WTC11 (cell line): ENCODE measurements at regions not wholly inside any gene's neighbourhood (a gene's known extent, or its start where the extent isn't known, plus 50 kb on each side); places are given as distances from the start of the nearest gene placed in this dataset.

ENCODE experiments used
- ATAC-seq: fragments of 200-7000 bp; cut with Tn5 transposase; 2 replicates; pipeline ENCODE4 v1.10.0; 2021; ENCODE audit warnings: mild to moderate bottlenecking, moderate library complexity
- CTCF ChIA-PET: fragments of 300-600 bp; sonication (Branson Sonifier 250); formaldehyde crosslinking; loops from one replicate; lab custom pipeline; 2021; ENCODE audit warnings: antibody characterized with exemption; lab: Charles Lee
- POLR2A ChIA-PET: fragments of 350-600 bp; sonication (Branson Sonifier 250); formaldehyde crosslinking; loops from one replicate; lab custom pipeline; 2021; ENCODE audit warnings: antibody characterized with exemption; lab: Charles Lee
- DNase-seq: peaks from one replicate; pipeline ENCODE4 v3.0.0; 2021; ENCODE audit warnings: low spot score
- H3K27ac Mint-ChIP-seq: 2 replicates; pipeline ENCODE4 v1.8.0; 2021; ENCODE audit warnings: mixed read lengths
- H3K27me3 Mint-ChIP-seq: 2 replicates; pipeline ENCODE4 v1.8.0; 2021; ENCODE audit warnings: low read depth, mild to moderate bottlenecking, moderate library complexity, mixed read lengths
- H3K36me3 Mint-ChIP-seq: 2 replicates; pipeline ENCODE4 v1.8.0; 2021; ENCODE audit warnings: mixed read lengths
- H3K4me1 Mint-ChIP-seq: 2 replicates; pipeline ENCODE4 v1.8.0; 2022; ENCODE audit warnings: mixed read lengths
- H3K4me3 Mint-ChIP-seq: 2 replicates; pipeline ENCODE4 v1.8.0; 2021; ENCODE audit warnings: mild to moderate bottlenecking, moderate library complexity, mixed read lengths
- H3K9me3 Mint-ChIP-seq: 2 replicates; pipeline ENCODE4 v1.8.0; 2021; ENCODE audit warnings: mixed read lengths
- ARID4B ChIP-seq: sonication (generic); formaldehyde crosslinking; IDR thresholded peaks from 2 replicates; pipeline ENCODE4 v1.8.0; 2023; ENCODE audit warnings: missing genetic modification reagents, mild to moderate bottlenecking, borderline replicate concordance
- CREM ChIP-seq: sonication (generic); formaldehyde crosslinking; IDR thresholded peaks from 2 replicates; pipeline ENCODE4 v1.8.1; 2022; ENCODE audit warnings: mild to moderate bottlenecking, missing genetic modification reagents, moderate library complexity
- NR3C1 ChIP-seq: sonication (generic); formaldehyde crosslinking; conservative IDR thresholded peaks from 2 replicates; pipeline ENCODE4 v1.8.1; 2023; ENCODE audit warnings: low read depth, mild to moderate bottlenecking, missing genetic modification reagents
- PREB ChIP-seq: sonication (generic); formaldehyde crosslinking; IDR thresholded peaks from 2 replicates; pipeline ENCODE4 v1.8.1; 2022; ENCODE audit warnings: mild to moderate bottlenecking, missing genetic modification reagents, moderate library complexity, borderline replicate concordance
- SMAD4 ChIP-seq: sonication (generic); formaldehyde crosslinking; IDR thresholded peaks from 2 replicates; pipeline ENCODE4 v1.8.0; 2022; ENCODE audit warnings: mild to moderate bottlenecking, missing genetic modification reagents
- SP1 ChIP-seq: sonication (generic); formaldehyde crosslinking; conservative IDR thresholded peaks from 2 replicates; pipeline ENCODE4 v1.8.1; 2022; ENCODE audit warnings: missing genetic modification reagents
- TEAD4 ChIP-seq: sonication (generic); formaldehyde crosslinking; IDR thresholded peaks from 2 replicates; pipeline ENCODE4 v1.8.0; 2022; ENCODE audit warnings: mild to moderate bottlenecking, missing genetic modification reagents
- ZMAT4 ChIP-seq: fragments of 250-450 bp; sonication (Bioruptor Pico); IDR thresholded peaks from 2 replicates; pipeline ENCODE4 v1.9.0; 2021; ENCODE audit warnings: mild to moderate bottlenecking
- ZNF232 ChIP-seq: sonication (generic); formaldehyde crosslinking; IDR thresholded peaks from 2 replicates; pipeline ENCODE4 v1.8.0; 2022; ENCODE audit warnings: mild to moderate bottlenecking, missing genetic modification reagents
- ZNF281 ChIP-seq: sonication (generic); formaldehyde crosslinking; IDR thresholded peaks from 2 replicates; pipeline ENCODE4 v1.8.0; 2023; ENCODE audit warnings: mild to moderate bottlenecking, missing genetic modification reagents
- ZNF416 ChIP-seq: fragments of 250-450 bp; sonication (Bioruptor Pico); IDR thresholded peaks from 2 replicates; pipeline ENCODE4 v1.9.0; 2021; ENCODE audit warnings: mild to moderate bottlenecking, inconsistent platforms
- ZNF532 ChIP-seq: fragments of 250-450 bp; sonication (Bioruptor Pico); IDR thresholded peaks from 2 replicates; pipeline ENCODE4 v1.9.0; 2021; ENCODE audit warnings: mild to moderate bottlenecking, borderline replicate concordance
- ZSCAN18 ChIP-seq: fragments of 250-450 bp; sonication (Bioruptor Pico); IDR thresholded peaks from 2 replicates; pipeline ENCODE4 v2.1.2; 2022; ENCODE audit warnings: mild to moderate bottlenecking, moderate library complexity

- TF ChIP-seq NR3C1 (CRISPR knock-in tag): no peak
- no peak for TF ChIP-seq PREB (CRISPR knock-in tag)
- TF ChIP-seq ZNF232 (CRISPR knock-in tag): no peak
- TF ChIP-seq ZNF281 (CRISPR knock-in tag): no peak
- TF ChIP-seq ZMAT4: no peak
- TF ChIP-seq SP1: no peak
- no peak for TF ChIP-seq ZNF416 (CRISPR knock-in tag)
- TF ChIP-seq TEAD4: no peak
- TF ChIP-seq ZNF532 (CRISPR knock-in tag): no peak
- no peak for TF ChIP-seq ARID4B (CRISPR knock-in tag)
- TF ChIP-seq SMAD4: no peak
- TF ChIP-seq, all 79 proteins: peak for 0
- DNase-seq (no peak), ATAC-seq (no peak)
- CTCF ChIA-PET: interaction anchor here (1.4 kb wide), 1 partner anchor 149 kb away, joined by 3 read pairs; no protein-coding TSS in a partner anchor
- POLR2A ChIA-PET: no interaction called here
- H3K27me3 Mint-ChIP-seq: no peaks in the 10 kb centered on the region; the same call in 1 of the 2 replicates
- no peaks in the 10 kb centered on the region for H3K36me3 Mint-ChIP-seq
- H3K4me1 Mint-ChIP-seq: peaks cover 7% of the 10 kb centered on the region; the same call in 1 of the 2 replicates
- H3K9me3 Mint-ChIP-seq: no peaks in the 10 kb centered on the region
- H3K27ac Mint-ChIP-seq: no peak overlapping the region
- no peak overlapping the region for H3K4me3 Mint-ChIP-seq
These were observed 421.9 kb downstream of the LPIN1 start for GRCh38 chr2:12168354-12168753.

- POLR2A ChIA-PET: no interaction called here
- ATAC-seq (no peak), DNase-seq (no peak)
- H3K27ac Mint-ChIP-seq: no peak overlapping the region
- no peaks in the 10 kb centered on the region for H3K36me3 Mint-ChIP-seq
- CTCF ChIA-PET: interaction anchor here (1.4 kb wide), 1 partner anchor 149 kb away, joined by 3 read pairs; no protein-coding TSS in a partner anchor
- no peaks in the 10 kb centered on the region; the same call in 1 of the 2 replicates for H3K27me3 Mint-ChIP-seq
- no peak overlapping the region for H3K4me3 Mint-ChIP-seq
- TF ChIP-seq CREM (CRISPR knock-in tag) (no peak), ZSCAN18 (no peak)
- peaks cover 3% of the 10 kb centered on the region; the same call in 1 of the 2 replicates for H3K4me1 Mint-ChIP-seq
- no peaks in the 10 kb centered on the region for H3K9me3 Mint-ChIP-seq
These were observed 422.5 kb downstream of the LPIN1 start for GRCh38 chr2:12168791-12169388.
